ENCODE measurements at regions not wholly inside any gene's neighbourhood (a gene's known extent, or its start where the extent isn't known, plus 50 kb on each side); places are given as distances from the start of the nearest gene placed in this dataset.
"Not testable (repeated sequence)": the region's sequence is repeated elsewhere in the genome, so short reads cannot be mapped to it uniquely, and the experiment has no call there.

DNA sequence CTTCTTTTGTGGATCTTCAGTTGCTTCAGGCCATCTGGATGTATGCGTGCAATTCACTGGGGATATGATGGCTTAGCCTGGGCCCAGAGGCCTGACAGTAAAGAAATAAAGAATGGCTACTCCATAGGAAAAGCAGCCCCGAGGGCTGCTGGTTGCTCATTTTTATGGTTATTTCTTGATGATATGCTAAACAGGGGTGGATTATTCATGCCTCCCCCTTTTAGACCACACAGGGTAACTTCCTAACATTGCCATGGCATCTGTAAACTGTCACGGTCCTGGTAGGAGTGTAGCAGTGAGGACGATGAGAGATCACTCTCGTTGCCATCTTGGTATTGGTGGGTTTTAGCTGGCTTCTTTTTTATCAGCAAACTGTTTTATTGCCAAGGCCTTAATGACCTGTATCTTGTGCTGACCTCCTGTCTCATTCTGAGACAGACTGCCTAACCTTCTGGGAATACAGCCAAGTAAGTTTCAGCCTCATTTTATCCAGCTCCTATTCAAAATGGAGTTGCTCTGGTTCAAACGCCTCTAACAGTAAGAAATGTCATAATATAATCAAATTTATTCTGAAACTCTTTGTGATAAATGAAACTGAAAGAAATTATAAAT is 60.5 kb downstream of the DSEL start:
- no peak for DNase-seq (ENCODE audit: low spot score)

DNA sequence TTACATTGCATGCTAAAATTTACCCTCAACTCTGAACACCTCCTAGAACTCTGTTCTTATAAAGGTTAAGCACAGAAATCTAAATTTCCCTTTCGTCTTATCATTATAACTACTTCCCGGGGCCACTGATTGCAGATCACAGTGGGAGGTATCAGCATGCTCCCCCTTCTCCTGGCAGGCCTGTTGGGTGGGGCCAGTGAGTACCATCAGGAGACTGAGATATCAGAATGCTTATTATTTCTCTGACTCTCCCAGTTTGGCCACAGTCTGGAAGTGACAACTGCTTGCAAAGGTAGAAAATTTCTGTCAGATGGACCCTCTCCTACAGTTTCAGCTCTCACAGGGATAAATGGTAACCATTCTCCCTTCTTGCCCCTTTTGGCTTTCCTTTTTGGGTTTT is 62.6 kb downstream of the DSEL start:
- no peak for DNase-seq (ENCODE audit: low spot score)

DNA sequence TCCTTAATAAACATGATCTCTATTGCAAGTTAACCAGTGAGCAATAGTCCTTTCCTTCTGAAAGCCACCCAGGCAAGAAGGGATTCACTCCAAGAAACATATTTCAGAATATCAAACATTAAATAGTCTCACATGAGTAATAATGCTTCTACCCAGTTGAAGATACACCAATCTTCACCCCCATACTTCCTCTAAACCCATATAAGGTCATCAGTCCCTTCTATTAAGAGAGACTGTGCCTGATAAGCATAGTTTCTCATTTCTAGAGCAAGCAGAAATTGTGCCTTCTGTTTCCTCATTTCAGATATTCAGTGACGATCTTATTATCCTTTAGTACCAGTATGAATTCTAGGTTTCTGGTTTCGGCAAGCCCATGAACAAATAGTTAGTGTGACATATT is 64.6 kb downstream of the DSEL start:
- DNase-seq (ENCODE audit: low spot score), result no peak

DNA sequence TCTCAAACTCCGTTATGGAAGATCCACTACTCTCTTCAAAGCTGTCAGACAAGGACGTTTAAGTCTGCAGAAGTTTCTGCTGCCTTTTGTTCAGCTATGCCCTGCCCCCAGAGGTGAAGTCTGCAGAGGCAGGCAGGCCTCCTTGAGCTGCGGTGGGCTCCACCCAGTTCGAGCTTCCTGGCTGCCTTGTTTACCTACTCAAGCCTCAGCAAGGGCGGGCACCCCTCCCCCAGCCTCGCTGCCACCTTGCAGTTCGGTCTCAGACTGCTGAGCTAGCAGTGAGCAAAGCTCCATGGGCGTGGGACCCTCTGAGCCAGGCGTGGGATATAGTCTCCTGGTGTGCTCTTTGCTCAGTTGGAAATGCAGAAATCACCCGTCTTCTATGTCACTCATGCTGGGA is 65.4 kb downstream of the DSEL start:
- DNase-seq (ENCODE audit: low spot score), result not testable (repeated sequence)

DNA sequence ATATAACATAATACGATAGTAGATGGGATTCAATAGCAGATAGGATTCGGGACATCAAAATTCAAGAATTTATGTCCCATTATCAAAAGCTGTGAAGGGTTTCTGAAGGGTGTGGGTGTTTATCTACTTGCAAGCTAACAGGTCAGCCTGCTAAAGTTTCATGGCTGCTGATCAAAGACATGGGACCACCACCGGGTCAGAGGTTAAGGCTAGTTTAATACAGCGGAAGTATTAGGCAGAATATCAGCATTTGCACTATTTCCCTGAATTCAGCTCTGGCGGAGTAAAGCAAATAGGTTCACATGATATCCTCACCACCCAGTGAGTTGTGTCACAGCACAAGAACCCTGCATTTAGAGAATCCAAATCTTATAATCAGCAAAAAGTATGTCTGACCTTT is 82.5 kb downstream of the DSEL start:
- DNase-seq (ENCODE audit: low spot score), result no peak

DNA sequence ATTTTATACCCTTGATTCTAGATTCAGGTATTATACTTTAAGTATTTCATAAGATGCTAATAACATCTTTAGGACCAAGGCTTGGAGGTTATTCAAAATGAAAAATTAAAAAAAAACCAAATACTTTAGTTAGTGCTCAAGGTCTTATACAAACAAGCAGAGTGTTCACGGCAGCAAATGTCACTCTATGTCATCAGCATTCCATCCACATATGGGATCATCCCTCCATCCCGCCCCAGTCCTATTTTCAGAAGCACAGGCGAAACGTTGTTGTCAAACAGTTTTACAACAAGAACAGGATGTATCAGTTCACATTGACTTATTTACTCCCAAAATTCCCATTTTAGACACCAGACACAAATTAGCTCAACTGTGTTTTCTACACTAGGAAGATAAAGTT is 83.7 kb downstream of the DSEL start:
- DNase-seq (ENCODE audit: low spot score), result no peak

DNA sequence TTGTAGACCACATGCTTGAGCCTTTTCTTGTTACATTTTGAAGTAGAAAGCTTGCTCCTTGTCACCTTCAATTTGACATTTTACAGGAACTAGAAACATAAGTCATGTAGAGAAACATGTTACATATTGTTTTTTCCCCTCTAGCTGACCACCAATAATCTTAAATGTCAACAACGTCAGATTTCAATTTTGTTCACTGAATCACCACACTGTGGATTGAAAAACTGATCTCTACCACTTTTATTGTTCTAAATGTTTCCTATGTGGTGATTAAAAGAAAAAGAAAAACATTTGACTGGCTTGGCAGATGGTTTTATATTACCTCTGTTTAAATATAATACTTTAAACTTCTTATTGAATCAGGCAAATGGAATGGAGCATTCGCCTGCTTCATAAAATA is 87.7 kb downstream of the DSEL start:
- no peak for DNase-seq (ENCODE audit: low spot score)

DNA sequence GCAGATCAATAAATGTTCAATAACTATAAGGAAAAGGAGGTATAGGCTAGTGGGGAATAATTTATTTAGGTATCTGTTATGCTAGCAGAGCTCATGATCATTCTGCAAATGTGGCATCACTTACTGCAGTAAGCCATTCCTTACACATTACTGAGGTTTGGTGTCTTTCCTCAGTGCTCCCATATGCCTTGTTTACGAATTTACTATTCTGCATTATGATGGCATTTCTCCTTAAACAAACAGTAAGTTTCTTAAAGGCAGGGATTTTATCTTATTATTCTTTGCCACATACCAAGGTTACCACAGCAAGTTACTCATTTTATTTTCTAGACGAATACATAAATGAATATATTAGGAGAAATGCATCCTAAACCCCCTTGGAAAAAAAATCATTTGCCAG is 88.4 kb downstream of the DSEL start:
- DNase-seq (ENCODE audit: low spot score), result no peak

DNA sequence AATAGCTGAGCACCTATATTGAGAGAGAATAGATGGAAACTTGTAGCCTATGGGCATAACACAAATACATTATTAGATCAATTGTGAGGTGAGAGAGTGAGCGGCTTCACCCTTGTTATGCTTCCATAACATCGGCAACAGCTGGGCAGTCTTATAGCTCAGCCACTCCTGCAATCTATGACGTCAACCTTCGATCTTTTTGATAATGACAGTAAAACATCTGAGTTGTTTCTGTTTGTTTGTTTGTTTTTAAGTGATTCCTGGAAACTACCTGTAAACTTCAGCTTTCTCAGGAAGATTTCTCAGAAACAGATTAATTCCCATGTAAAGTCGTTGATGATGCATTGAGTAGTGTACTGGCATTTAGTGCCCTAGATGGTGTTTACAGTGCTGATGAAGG is 90.0 kb downstream of the DSEL start:
- DNase-seq (ENCODE audit: low spot score), result no peak

DNA sequence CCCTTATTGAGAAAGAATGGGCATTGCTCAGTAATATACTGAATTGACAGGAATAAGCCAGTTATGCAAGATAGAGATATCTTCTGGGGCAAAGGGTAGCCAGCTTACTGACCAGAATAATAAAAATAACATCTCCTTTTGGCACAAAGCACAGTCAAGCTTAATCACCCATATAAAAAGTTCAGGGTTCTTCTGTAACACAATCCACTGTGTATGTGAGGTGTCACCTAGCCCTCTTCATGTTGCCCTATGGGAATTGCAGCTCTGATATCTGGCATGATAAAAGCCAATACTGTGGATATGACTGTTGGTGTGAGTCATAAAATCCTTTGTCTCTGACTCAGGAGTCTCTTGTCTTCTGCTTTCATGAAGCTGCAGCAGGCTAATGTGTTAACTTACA is 90.8 kb downstream of the DSEL start:
- no peak for DNase-seq (ENCODE audit: low spot score)

DNA sequence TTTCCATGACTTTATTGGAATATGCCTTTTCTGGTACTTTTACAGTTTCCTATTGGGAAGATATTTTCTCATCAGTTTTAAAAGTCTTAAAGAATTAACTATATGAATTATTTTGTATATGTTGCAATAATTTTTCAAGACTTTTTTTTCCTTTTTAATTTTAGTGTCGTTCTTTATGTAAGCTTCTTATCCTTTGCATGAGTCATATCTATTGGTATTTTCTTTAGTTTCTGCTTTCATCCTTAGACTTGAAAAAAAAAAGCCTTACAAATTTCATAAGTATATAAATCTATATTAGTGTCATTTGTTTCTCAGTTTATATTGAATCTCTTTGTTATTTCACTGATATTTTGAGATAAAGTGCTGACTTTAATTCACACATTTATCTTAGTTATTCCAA is 94.9 kb downstream of the DSEL start:
- no peak for DNase-seq (ENCODE audit: low spot score)

DNA sequence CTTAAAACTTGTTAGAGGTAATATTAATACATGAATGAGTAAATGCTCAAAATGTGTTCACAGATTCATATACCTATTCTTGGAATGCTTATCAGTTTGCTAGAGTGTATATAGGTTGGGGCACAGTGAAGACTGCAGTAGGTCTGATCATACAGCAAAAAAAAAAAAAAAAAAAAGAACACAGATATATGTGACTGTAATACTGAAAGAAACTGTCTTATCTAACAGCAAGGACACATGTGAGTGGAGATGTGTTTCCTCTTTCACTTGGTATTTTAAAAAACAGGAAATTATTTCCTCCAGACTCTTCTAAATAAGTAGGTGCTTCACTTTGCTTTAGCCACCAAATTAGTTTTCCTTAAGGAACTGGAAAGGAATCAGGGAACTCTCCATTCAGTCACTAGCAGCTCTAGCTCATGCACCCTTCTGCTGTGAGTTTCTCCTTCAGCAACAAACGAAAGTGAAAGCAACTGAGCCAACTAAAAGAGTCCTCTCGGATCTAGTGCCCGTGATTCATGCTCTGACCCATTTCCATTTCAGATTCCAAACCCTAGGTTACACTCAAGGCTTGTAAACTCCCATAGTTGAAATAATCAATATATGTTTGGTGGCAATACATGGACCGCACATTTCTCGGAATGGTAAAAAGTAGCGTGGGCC is 98.5 kb downstream of the DSEL start:
- DNase-seq (ENCODE audit: low spot score), result no peak

DNA sequence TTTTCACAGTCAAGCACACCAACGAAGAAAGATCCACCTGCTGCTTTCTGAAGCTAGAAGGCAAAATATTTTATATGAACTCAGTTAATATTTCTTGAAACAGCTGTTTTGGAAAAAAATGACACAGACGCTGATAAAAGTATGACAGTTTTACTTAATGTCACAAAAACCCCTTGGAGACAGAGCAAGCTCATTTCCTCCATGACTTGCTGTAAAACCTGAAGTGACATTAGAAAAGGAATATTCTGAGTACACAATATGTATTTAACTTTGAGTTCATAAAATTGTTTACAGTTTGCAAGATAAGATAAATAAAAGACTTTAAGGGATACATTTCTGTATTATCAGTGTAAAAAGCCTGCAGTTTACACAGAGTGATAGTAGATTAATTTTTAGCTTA is 105.4 kb downstream of the DSEL start:
- DNase-seq (ENCODE audit: low spot score), result no peak

DNA sequence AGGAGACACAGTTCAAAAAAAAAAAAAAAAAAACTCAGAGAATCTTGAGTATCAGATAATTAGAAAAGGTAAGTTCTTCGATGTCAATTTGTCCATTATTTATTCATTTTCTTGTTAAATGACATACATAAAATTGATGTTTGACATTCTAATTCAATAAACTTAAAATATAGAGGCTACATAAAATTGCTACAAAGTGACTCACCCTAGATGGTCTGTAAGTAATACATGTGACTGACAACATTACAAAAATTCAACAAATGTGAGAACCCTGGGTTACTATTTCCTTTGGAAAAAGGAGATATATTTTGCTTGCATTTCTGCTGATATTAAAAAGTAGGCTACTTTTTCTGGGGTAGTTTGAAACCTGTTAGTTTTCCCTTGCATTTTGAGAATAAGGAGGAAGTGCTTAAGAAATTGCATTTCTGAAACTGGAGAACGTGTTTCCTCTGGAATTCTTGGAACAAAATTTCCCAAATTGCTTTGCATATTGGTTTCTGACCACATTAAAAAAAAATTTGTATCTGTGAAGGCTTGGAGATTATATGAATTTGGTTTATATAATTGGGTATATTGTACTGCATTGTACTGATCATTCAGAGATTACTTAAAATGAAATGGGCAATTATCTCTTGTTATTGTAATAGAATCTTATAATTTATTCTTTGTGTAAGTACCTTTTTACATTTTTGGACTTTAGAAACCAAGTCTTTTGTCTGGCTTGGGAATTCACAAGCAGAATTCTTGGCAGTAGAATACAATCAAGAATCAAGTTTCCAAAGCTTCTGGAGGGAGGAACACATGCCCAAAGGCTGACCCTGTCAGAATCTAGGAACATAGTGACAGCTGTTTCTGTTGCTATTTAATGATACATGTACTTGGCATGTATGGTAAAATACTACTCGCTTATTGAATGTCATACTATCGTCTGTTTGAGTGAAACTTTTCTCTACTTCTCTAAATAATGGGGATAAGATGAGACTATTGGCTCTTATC is 106.1 kb downstream of the DSEL start:
- no peak for DNase-seq (ENCODE audit: low spot score)

DNA sequence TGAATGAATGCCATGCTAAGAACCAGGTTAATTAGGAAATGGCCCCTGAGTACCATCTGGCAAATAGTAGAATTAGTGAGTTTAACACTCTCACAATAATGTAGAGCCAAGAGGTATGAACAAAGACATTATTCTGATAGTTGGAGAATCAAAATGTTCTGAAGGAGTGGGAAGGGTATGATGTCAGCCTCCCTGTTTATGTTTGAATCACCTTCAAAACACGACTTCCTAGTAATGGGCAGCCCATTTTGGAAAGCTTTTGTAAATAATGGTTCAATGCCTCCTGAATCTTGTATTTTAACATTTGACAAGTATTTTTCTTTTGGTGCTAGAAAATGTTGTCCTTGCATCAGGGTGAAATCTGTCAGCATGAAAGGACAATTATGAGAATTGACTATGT is 108.3 kb downstream of the DSEL start:
- DNase-seq (ENCODE audit: low spot score), result no peak

DNA sequence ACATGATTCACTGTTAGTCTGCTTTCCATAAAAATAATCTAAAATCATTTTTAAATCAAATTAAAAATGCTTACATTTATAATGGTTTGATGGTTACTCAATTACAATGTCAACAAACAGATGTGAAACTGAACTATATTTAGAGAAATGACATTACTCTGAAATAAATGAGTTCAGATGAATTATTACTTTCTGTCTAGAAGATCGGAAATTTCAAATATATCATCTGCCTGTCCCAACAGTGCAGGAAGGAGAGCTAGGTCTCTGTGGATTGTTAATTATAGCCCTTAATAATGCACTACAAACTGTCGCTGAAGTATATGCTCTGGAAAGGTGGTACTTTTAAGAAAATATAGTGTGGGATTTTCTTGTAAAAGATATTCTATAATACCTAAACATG is 109.8 kb downstream of the DSEL start:
- no peak for DNase-seq (ENCODE audit: low spot score)

DNA sequence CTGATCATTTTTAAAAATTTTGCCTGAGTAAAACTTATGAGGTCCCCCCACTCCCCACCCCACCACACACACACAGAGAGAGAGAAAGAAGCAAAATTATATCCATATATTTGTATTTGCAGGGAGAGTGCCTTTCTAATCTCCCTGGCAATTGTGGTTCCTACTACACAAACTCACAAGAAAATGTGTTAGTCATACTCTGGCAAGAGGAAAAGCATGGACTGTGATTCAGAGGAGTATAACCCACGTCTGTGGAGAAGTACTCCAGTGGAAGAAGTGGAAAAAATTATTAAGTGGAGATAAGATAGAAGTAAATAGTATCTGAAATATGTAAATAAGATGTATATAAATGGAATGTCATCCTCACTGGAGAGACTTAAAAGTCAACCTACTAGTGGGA is 114.0 kb downstream of the DSEL start:
- DNase-seq (ENCODE audit: low spot score), result no peak

DNA sequence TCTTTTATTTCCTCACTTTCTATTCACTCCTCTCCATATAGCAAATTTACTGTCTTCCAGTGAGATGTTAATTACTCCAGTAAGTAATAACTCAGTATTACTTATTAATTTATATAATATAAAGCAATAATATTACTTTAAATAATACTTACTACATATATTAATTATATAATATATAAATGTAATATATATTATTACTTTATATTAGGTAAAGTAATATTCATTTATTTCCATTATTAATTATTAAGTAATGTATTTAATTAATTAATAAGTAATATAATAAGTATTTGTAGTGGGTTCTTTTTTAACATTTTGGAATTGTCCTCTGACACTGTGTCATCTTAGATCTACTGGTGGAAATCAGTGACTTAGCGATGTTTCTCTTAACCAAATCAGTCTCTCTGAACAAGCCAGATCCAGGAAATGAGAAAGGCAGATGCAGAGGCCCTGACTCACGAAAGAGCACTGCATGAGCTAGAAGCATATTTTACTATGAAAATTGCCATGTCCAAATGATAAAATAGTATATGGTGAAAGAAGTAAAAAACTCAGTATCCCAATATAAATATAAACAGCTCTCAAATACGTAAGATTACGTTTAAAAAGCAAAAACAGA is 115.9 kb downstream of the DSEL start:
- DNase-seq (ENCODE audit: low spot score), result no peak

DNA sequence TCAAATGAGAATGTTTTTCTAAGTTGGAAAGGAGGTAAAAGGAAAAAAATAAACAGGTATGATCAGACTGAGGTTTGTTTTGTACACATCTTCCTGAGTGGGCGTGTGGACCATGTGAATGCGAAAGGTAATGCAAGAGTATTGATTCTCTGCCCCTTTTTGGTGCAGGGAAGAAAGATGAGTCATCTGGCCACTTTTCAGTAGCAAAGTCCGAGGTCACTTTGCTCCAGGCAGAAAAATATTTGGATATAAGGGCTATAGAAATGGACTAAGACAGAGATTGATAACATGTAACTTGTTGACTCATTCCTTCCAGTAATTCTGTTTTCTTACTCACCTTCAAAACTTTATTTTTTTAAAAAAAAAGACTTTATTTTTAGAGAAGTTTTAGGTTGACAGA is 130.5 kb downstream of the DSEL start:
- DNase-seq (ENCODE audit: low spot score), result no peak

DNA sequence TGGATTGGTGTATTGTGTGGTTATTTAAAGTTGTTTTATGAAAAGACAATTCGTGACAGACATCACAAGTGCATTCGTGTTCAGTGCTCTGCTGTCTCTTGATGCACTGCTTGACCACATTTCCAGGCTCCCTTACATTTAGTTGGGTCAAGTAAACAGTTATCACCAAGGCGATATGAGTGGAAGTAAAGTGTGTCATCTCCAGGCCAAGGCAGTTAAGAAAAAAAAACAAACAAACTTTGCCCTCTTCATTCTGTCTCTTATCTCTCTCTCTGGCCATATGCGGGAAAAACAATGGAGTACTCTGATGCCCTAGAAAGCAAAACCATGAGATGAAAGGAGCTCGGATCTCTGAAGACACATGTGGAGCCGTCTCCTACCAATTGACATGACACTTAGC is 131.1 kb downstream of the DSEL start:
- DNase-seq (ENCODE audit: low spot score), result no peak

DNA sequence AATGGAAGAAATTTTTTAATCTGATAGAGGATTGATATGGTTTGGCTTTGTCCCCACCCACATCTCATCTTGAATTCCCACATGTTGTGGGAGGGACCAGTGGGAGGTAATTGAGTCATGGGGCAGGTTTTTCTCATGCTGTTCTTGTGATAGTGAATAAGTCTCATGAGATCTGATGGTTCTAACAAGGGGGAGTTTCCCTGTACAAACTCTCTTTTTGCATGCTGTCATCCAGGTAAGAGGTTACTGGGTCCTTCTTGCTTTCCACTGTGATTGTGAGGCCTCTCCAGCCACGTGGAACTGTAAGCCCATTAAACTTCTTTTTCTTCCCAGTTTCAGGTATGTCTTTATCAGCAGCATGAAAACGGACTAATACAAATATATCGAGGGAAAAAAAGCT is 132.5 kb downstream of the DSEL start:
- not testable (repeated sequence) for DNase-seq (ENCODE audit: low spot score)

DNA sequence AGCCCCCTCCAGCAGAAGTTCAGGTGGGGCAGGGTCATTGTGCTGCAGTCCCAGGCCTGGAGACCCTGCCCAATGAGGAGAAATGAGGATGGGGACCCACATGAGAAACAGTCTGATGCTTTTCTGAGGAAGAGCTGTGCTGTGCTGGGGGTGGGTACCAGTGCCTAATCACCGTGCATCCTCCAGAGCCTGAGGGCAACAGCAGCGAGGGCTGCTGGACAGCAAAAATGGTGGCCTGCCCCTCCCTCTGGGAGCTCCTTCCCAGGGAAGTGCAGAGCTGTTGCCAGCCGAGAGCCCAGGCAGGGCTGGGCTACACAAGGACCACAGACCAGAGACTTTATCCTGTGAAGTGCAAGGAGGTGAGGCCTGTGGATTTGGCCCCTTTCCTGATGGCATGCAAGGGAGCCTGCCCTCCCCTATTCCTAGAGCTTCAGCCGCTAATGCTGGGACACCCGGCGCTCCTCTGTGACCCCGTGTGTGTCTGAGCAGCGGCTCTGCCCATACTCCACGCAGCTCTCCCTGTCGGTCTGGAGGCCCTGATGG is 134.8 kb downstream of the DSEL start:
- DNase-seq (ENCODE audit: low spot score), result no peak

Data from left forelimb (tissue), 1 donor.